ENCODE measurements at regions not wholly inside any gene's neighbourhood (a gene's known extent, or its start where the extent isn't known, plus 50 kb on each side); places are given as distances from the start of the nearest gene placed in this dataset.

- TF ChIP-seq HNF4A (conservative IDR thresholded peaks at IDR 0.05) (no peak), ZBTB33 (IDR thresholded peaks at IDR 0.05) (no peak), JUND (IDR thresholded peaks at IDR 0.05) (no peak), YY1 (IDR thresholded peaks at IDR 0.05) (no peak), FOXA2 (IDR thresholded peaks at IDR 0.05) (no peak), TAF1 (conservative IDR thresholded peaks at IDR 0.05) (no peak), SP1 (IDR thresholded peaks at IDR 0.05) (no peak), EGR1 (IDR thresholded peaks at IDR 0.05; ENCODE audit: low read depth in 2 of 2) (no peak), ATF3 (IDR thresholded peaks at IDR 0.05) (no peak), CTCF (IDR thresholded peaks at IDR 0.05; ENCODE audit: low read depth, low read length, missing input control) (no peak), RXRA (IDR thresholded peaks at IDR 0.05) (no peak), MAX (IDR thresholded peaks at IDR 0.05) (no peak), GABPA (IDR thresholded peaks at IDR 0.05 in 1 of 2, conservative IDR thresholded peaks at IDR 0.05 in 1 of 2) (no peak), FOXA1 (IDR thresholded peaks at IDR 0.05) (no peak), REST (IDR thresholded peaks at IDR 0.05) (no peak)
- no peaks in the 10 kb centered on the region for H3K9me3 ChIP-seq (ENCODE audit: control insufficient read depth in 4 of 4, low read length in 3 of 4)
- no peak for DNase-seq (ENCODE audit: low spot score)
- no peak overlapping the region for H3K9ac ChIP-seq (ENCODE audit: low read depth in 1 of 2, low read length in 2 of 2)
- H3K27ac ChIP-seq (ENCODE audit: low read depth in 1 of 2, low read length in 2 of 2): no peak overlapping the region
- peaks cover 0 to 2% (median 0%) of the 10 kb centered on the region in 4 donors for H3K36me3 ChIP-seq (ENCODE audit: control insufficient read depth in 4 of 4, insufficient read depth in 3 of 4, low read depth in 1 of 4, low read length in 3 of 4)
- 95% methylated on average over 7 of the region's 7 CpGs for WGBS
- no peaks in the 10 kb centered on the region for H3K27me3 ChIP-seq (ENCODE audit: control insufficient read depth in 4 of 4, insufficient read depth in 4 of 4, low read length in 3 of 4)
- H3K4me1 ChIP-seq (ENCODE audit: control insufficient read depth in 4 of 4, insufficient read depth in 4 of 4, low read length in 3 of 4): no peaks in the 10 kb centered on the region
- no peak overlapping the region for H3K4me3 ChIP-seq (ENCODE audit: low read depth in 1 of 3, low read length in 3 of 3)
These were observed 290.5 kb downstream of the RAB28 start for GRCh38 chr4:13193662-13194061.

- Histone ChIP-seq H3K27me3 (ENCODE audit: control insufficient read depth in 4 of 4, insufficient read depth in 4 of 4, low read length in 3 of 4) (no peaks in the 10 kb centered on the region), H3K4me1 (ENCODE audit: control insufficient read depth in 4 of 4, insufficient read depth in 4 of 4, low read length in 3 of 4) (no peaks in the 10 kb centered on the region), H3K4me3 (ENCODE audit: low read depth in 1 of 3, low read length in 3 of 3) (no peak overlapping the region), H3K36me3 (ENCODE audit: control insufficient read depth in 4 of 4, insufficient read depth in 3 of 4, low read depth in 1 of 4, low read length in 3 of 4) (peaks cover 0 to 2% (median 0%) of the 10 kb centered on the region in 4 donors), H3K9me3 (ENCODE audit: control insufficient read depth in 4 of 4, low read length in 3 of 4) (no peaks in the 10 kb centered on the region), H3K27ac (ENCODE audit: low read depth in 1 of 2, low read length in 2 of 2) (no peak overlapping the region), H3K9ac (ENCODE audit: low read depth in 1 of 2, low read length in 2 of 2) (no peak overlapping the region)
- no peak for DNase-seq (ENCODE audit: low spot score)
- WGBS: 86% methylated on average over 6 of the region's 6 CpGs
- TF ChIP-seq JUND (IDR thresholded peaks at IDR 0.05): no peak
- no peak for TF ChIP-seq RAD21 (IDR thresholded peaks at IDR 0.05)
- TF ChIP-seq ATF3 (IDR thresholded peaks at IDR 0.05): no peak
- TF ChIP-seq YY1 (IDR thresholded peaks at IDR 0.05): no peak
- no peak for TF ChIP-seq REST (IDR thresholded peaks at IDR 0.05)
- TF ChIP-seq RXRA (IDR thresholded peaks at IDR 0.05): no peak
- no peak for TF ChIP-seq SP1 (IDR thresholded peaks at IDR 0.05)
- no peak for TF ChIP-seq HNF4G (IDR thresholded peaks at IDR 0.05)
- no peak for TF ChIP-seq FOXA2 (IDR thresholded peaks at IDR 0.05)
- TF ChIP-seq EGR1 (IDR thresholded peaks at IDR 0.05; ENCODE audit: low read depth in 2 of 2): no peak
- TF ChIP-seq MAX (IDR thresholded peaks at IDR 0.05): no peak
- no peak for TF ChIP-seq TAF1 (conservative IDR thresholded peaks at IDR 0.05)
These were observed 293.9 kb downstream of the RAB28 start for GRCh38 chr4:13190093-13190721.
